GM23338 (cell line): ENCODE measurements at regions not wholly inside any gene's neighbourhood (a gene's known extent, or its start where the extent isn't known, plus 50 kb on each side); places are given as distances from the start of the nearest gene placed in this dataset.

Source experiments
- ATAC-seq: fragments of 200-7000 bp; cut with Tn5 transposase; 3 replicates; pipeline ENCODE4 v1.9.1; 2020
- DNase-seq: peaks from one replicate; pipeline ENCODE4 v3.0.0-alpha.2; 2015; ENCODE audit warnings: low spot score
- H2AFZ ChIP-seq: fragments of 200-600 bp; sonication (generic); 2 replicates; pipeline ENCODE4 v1.8.0; 2016; ENCODE audit warnings: antibody characterized with exemption, mild to moderate bottlenecking, moderate library complexity
- H3F3A ChIP-seq: fragments of 200-600 bp; sonication (generic); replicated peaks from 2 replicates; pipeline ENCODE4 v1.8.0; 2017; ENCODE audit warnings: antibody characterized with exemption, mixed run types, low read depth
- H3K27ac ChIP-seq: fragments of 200-600 bp; sonication (generic); 2 replicates; pipeline ENCODE4 v1.6.1; 2016; ENCODE audit warnings: low read depth
- H3K27me3 ChIP-seq: fragments of 200-600 bp; sonication (generic); 2 replicates; pipeline ENCODE4 v1.8.0; 2016; ENCODE audit warnings: mild to moderate bottlenecking, mixed run types, moderate library complexity; ENCODE audit not compliant: insufficient read depth
- H3K36me3 ChIP-seq: fragments of 200-600 bp; sonication (generic); 2 replicates; pipeline ENCODE4 v1.8.0; 2016; ENCODE audit warnings: mild to moderate bottlenecking; ENCODE audit not compliant: insufficient read depth
- H3K4me1 ChIP-seq: fragments of 200-600 bp; sonication (generic); 2 replicates; pipeline ENCODE4 v1.8.0; 2016; ENCODE audit warnings: mild to moderate bottlenecking, moderate library complexity; ENCODE audit not compliant: insufficient read depth
- H3K4me2 ChIP-seq: fragments of 200-600 bp; sonication (generic); 2 replicates; pipeline ENCODE4 v1.7.1; 2017; ENCODE audit warnings: mixed run types
- H3K4me3 ChIP-seq: fragments of 200-600 bp; sonication (generic); 2 replicates; pipeline ENCODE4 v1.6.1; 2016; ENCODE audit warnings: mixed run types
- H3K79me2 ChIP-seq: fragments of 200-600 bp; sonication (generic); replicated peaks from 2 replicates; pipeline ENCODE4 v1.8.0; 2017; ENCODE audit warnings: mild to moderate bottlenecking; ENCODE audit not compliant: insufficient read depth
- H3K9me2 ChIP-seq: fragments of 200-600 bp; sonication (generic); 2 replicates; pipeline ENCODE4 v1.8.0; 2017; ENCODE audit not compliant: insufficient read depth
- H4K20me1 ChIP-seq: fragments of 200-600 bp; sonication (generic); replicated peaks from 2 replicates; pipeline ENCODE4 v1.8.0; 2017; ENCODE audit warnings: mild to moderate bottlenecking; ENCODE audit not compliant: insufficient read depth
- H3K27ac Mint-ChIP-seq: 2 replicates; pipeline ENCODE4 v1.8.0; 2020; ENCODE audit warnings: inconsistent platforms, mild to moderate bottlenecking, moderate library complexity, mixed read lengths
- H3K27me3 Mint-ChIP-seq: 3 replicates; pipeline ENCODE4 v1.8.0; 2022; ENCODE audit warnings: low read depth, mild to moderate bottlenecking, moderate library complexity, mixed read lengths, inconsistent platforms; ENCODE audit not compliant: insufficient read depth, poor library complexity
- H3K36me3 Mint-ChIP-seq: 3 replicates; pipeline ENCODE4 v1.8.0; 2021; ENCODE audit warnings: low read depth, mild to moderate bottlenecking, inconsistent platforms, moderate library complexity, mixed read lengths
- H3K4me1 Mint-ChIP-seq: 3 replicates; pipeline ENCODE4 v1.8.0; 2020; ENCODE audit warnings: mild to moderate bottlenecking, inconsistent platforms, mixed read lengths
- H3K4me3 Mint-ChIP-seq: 3 replicates; pipeline ENCODE4 v1.8.0; 2021; ENCODE audit warnings: moderate library complexity, mild to moderate bottlenecking, inconsistent platforms, mixed read lengths
- H3K9me3 Mint-ChIP-seq: 3 replicates; pipeline ENCODE4 v1.8.0; 2020; ENCODE audit warnings: moderate library complexity, mild to moderate bottlenecking, inconsistent platforms, mixed read lengths
- CREB1 ChIP-seq: fragments of 250-450 bp; sonication (Bioruptor Pico); IDR thresholded peaks from 2 replicates; pipeline ENCODE4 v1.5.0; 2020; ENCODE audit warnings: low read depth, mild to moderate bottlenecking, moderate library complexity
- ETS1 ChIP-seq: IDR thresholded peaks from 2 replicates; pipeline ENCODE4 v1.6.1; 2016; ENCODE audit warnings: antibody characterized with exemption
- EZH2 ChIP-seq: fragments of 200-600 bp; sonication (generic); IDR thresholded peaks from one replicate; pipeline ENCODE4 v1.8.0; 2017; ENCODE audit warnings: antibody characterized with exemption, mild to moderate bottlenecking, low read depth; ENCODE audit not compliant: unreplicated experiment
- EZH2phosphoT487 ChIP-seq: fragments of 200-600 bp; sonication (generic); IDR thresholded peaks from one replicate; pipeline ENCODE4 v1.8.1; 2018; ENCODE audit warnings: antibody characterized with exemption; ENCODE audit not compliant: unreplicated experiment
- JUNB ChIP-seq: IDR thresholded peaks from one replicate; pipeline ENCODE4 v1.6.1; 2016; ENCODE audit warnings: antibody characterized with exemption; ENCODE audit not compliant: unreplicated experiment
- NANOG ChIP-seq: IDR thresholded peaks from 2 replicates; pipeline ENCODE4 v1.6.1; 2016; ENCODE audit warnings: antibody characterized with exemption, borderline replicate concordance
- POLR2AphosphoS5 ChIP-seq: IDR thresholded peaks from 2 replicates; pipeline ENCODE4 v1.6.1; 2016; ENCODE audit warnings: antibody characterized with exemption, low read depth
- REST ChIP-seq: IDR thresholded peaks from one replicate; pipeline ENCODE4 v1.6.1; 2018; ENCODE audit warnings: antibody characterized with exemption; ENCODE audit not compliant: unreplicated experiment
- STAT1 ChIP-seq: IDR thresholded peaks from one replicate; pipeline ENCODE4 v1.6.1; 2016; ENCODE audit warnings: antibody characterized with exemption; ENCODE audit not compliant: unreplicated experiment
- ZNF114 ChIP-seq: fragments of 250-450 bp; sonication (Bioruptor Pico); IDR thresholded peaks from 2 replicates; pipeline ENCODE4 v1.5.0; 2020; ENCODE audit warnings: mild to moderate bottlenecking, moderate library complexity
- ZNF331 ChIP-seq: fragments of 250-450 bp; sonication (Bioruptor Pico); IDR thresholded peaks from 2 replicates; pipeline ENCODE4 v1.5.0; 2020; ENCODE audit warnings: low read depth, mild to moderate bottlenecking, moderate library complexity
- TF ChIP-seq, protein P1 (sequence below): fragments of 250-450 bp; sonication (Bioruptor Pico); IDR thresholded peaks from 2 replicates; pipeline ENCODE4 v1.5.0; 2020; ENCODE audit warnings: mild to moderate bottlenecking, moderate library complexity
- TF ChIP-seq, protein P2 (sequence below), 2 experiments: fragments of 200-600 bp in 1 of 2; sonication (generic) in 1 of 2; conservative IDR thresholded peaks; 2 replicates each; pipeline versions ENCODE4 v1.5.1 to v1.6.1; 2016 to 2017; ENCODE audit warnings: antibody characterized with exemption in 2 of 2, low read depth in 2 of 2, mild to moderate bottlenecking in 2 of 2, moderate library complexity in 1 of 2

GRCh38 chr13:95451656-95452055, 100.9 kb upstream of the CLDN10 start:
- ATAC-seq: no peak
- DNase-seq: no peak
- Mint-ChIP-seq H3K27ac (no peak overlapping the region), H3K9me3 (no peaks in the 10 kb centered on the region), H3K4me3 (no peak overlapping the region), H3K36me3 (no peaks in the 10 kb centered on the region), H3K27me3 (no peaks in the 10 kb centered on the region), H3K4me1 (peaks cover 13% of the 10 kb centered on the region)
- H2AFZ ChIP-seq: no peak overlapping the region
- no peak for TF ChIP-seq POLR2AphosphoS5
- TF ChIP-seq ZNF114 (CRISPR knock-in tag): no peak
- TF ChIP-seq, protein P1, sequence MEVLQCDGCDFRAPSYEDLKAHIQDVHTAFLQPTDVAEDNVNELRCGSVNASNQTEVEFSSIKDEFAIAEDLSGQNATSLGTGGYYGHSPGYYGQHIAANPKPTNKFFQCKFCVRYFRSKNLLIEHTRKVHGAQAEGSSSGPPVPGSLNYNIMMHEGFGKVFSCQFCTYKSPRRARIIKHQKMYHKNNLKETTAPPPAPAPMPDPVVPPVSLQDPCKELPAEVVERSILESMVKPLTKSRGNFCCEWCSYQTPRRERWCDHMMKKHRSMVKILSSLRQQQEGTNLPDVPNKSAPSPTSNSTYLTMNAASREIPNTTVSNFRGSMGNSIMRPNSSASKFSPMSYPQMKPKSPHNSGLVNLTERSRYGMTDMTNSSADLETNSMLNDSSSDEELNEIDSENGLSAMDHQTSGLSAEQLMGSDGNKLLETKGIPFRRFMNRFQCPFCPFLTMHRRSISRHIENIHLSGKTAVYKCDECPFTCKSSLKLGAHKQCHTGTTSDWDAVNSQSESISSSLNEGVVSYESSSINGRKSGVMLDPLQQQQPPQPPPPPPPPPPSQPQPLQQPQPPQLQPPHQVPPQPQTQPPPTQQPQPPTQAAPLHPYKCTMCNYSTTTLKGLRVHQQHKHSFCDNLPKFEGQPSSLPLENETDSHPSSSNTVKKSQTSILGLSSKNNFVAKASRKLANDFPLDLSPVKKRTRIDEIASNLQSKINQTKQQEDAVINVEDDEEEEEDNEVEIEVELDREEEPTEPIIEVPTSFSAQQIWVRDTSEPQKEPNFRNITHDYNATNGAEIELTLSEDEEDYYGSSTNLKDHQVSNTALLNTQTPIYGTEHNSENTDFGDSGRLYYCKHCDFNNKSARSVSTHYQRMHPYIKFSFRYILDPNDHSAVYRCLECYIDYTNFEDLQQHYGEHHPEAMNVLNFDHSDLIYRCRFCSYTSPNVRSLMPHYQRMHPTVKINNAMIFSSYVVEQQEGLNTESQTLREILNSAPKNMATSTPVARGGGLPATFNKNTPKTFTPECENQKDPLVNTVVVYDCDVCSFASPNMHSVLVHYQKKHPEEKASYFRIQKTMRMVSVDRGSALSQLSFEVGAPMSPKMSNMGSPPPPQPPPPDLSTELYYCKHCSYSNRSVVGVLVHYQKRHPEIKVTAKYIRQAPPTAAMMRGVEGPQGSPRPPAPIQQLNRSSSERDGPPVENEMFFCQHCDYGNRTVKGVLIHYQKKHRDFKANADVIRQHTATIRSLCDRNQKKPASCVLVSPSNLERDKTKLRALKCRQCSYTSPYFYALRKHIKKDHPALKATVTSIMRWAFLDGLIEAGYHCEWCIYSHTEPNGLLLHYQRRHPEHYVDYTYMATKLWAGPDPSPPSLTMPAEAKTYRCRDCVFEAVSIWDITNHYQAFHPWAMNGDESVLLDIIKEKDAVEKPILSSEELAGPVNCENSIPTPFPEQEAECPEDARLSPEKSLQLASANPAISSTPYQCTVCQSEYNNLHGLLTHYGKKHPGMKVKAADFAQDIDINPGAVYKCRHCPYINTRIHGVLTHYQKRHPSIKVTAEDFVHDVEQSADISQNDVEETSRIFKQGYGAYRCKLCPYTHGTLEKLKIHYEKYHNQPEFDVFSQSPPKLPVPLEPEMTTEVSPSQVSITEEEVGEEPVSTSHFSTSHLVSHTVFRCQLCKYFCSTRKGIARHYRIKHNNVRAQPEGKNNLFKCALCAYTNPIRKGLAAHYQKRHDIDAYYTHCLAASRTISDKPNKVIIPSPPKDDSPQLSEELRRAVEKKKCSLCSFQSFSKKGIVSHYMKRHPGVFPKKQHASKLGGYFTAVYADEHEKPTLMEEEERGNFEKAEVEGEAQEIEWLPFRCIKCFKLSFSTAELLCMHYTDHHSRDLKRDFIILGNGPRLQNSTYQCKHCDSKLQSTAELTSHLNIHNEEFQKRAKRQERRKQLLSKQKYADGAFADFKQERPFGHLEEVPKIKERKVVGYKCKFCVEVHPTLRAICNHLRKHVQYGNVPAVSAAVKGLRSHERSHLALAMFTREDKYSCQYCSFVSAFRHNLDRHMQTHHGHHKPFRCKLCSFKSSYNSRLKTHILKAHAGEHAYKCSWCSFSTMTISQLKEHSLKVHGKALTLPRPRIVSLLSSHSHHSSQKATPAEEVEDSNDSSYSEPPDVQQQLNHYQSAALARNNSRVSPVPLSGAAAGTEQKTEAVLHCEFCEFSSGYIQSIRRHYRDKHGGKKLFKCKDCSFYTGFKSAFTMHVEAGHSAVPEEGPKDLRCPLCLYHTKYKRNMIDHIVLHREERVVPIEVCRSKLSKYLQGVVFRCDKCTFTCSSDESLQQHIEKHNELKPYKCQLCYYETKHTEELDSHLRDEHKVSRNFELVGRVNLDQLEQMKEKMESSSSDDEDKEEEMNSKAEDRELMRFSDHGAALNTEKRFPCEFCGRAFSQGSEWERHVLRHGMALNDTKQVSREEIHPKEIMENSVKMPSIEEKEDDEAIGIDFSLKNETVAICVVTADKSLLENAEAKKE (CRISPR knock-in tag): no peak
- TF ChIP-seq REST: no peak
- TF ChIP-seq, protein P2, sequence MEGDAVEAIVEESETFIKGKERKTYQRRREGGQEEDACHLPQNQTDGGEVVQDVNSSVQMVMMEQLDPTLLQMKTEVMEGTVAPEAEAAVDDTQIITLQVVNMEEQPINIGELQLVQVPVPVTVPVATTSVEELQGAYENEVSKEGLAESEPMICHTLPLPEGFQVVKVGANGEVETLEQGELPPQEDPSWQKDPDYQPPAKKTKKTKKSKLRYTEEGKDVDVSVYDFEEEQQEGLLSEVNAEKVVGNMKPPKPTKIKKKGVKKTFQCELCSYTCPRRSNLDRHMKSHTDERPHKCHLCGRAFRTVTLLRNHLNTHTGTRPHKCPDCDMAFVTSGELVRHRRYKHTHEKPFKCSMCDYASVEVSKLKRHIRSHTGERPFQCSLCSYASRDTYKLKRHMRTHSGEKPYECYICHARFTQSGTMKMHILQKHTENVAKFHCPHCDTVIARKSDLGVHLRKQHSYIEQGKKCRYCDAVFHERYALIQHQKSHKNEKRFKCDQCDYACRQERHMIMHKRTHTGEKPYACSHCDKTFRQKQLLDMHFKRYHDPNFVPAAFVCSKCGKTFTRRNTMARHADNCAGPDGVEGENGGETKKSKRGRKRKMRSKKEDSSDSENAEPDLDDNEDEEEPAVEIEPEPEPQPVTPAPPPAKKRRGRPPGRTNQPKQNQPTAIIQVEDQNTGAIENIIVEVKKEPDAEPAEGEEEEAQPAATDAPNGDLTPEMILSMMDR (conservative IDR thresholded peaks at IDR 0.05; ENCODE audit: low read depth in 2 of 2): no peak
- TF ChIP-seq ETS1: no peak
- TF ChIP-seq EZH2phosphoT487: no peak
- TF ChIP-seq CREB1 (CRISPR knock-in tag): no peak
- TF ChIP-seq EZH2: no peak
- no peak for TF ChIP-seq ZNF331 (CRISPR knock-in tag)
- no peak for TF ChIP-seq NANOG
- TF ChIP-seq JUNB: no peak
- no peak for TF ChIP-seq STAT1
- H3K27ac ChIP-seq: no peak overlapping the region
- no peaks in the 10 kb centered on the region for H3K27me3 ChIP-seq
- H4K20me1 ChIP-seq: no peaks in the 10 kb centered on the region
- H3K79me2 ChIP-seq: no peaks in the 10 kb centered on the region
- no peak overlapping the region for H3K4me2 ChIP-seq
- no peak overlapping the region for H3K4me3 ChIP-seq
- no peaks in the 10 kb centered on the region for H3K9me2 ChIP-seq
- no peaks in the 10 kb centered on the region for H3F3A ChIP-seq
- H3K4me1 ChIP-seq: no peaks in the 10 kb centered on the region
- no peaks in the 10 kb centered on the region for H3K36me3 ChIP-seq
